G401.6 (cell line): ENCODE measurements at regions not wholly inside any gene's neighbourhood (a gene's known extent, or its start where the extent isn't known, plus 50 kb on each side); places are given as distances from the start of the nearest gene placed in this dataset.
"Not testable (repeated sequence)": the region's sequence is repeated elsewhere in the genome, so short reads cannot be mapped to it uniquely, and the experiment has no call there.

Experiments
- FAIRE-seq: peaks from 2 replicates; lab custom pipeline; 2012; peaks lifted over from hg19 to GRCh38; lab: Jason Lieb, UNC

- no peak for FAIRE-seq
Observed at GRCh38 chr6:85077098-85077497, 312.7 kb upstream of the TBX18 start.

- FAIRE-seq, result not testable (repeated sequence)
Observed at GRCh38 chr6:85071845-85072244, 307.4 kb upstream of the TBX18 start.

- FAIRE-seq, result no peak
Observed at GRCh38 chr6:85069577-85069976, 305.2 kb upstream of the TBX18 start.

GRCh38 chr6:85068221-85068620 is 303.8 kb upstream of the TBX18 start:
- no peak for FAIRE-seq

GRCh38 chr6:85066266-85066665 is 301.9 kb upstream of the TBX18 start:
- no peak for FAIRE-seq

GRCh38 chr6:85065831-85066230 is 301.4 kb upstream of the TBX18 start:
- no peak for FAIRE-seq

GRCh38 chr6:85063611-85064010 is 299.2 kb upstream of the TBX18 start:
- no peak for FAIRE-seq

GRCh38 chr6:85062884-85063283 is 298.5 kb upstream of the TBX18 start:
- no peak for FAIRE-seq

- FAIRE-seq, result no peak
Observed at GRCh38 chr6:85058806-85059205, 294.4 kb upstream of the TBX18 start.

- FAIRE-seq, result no peak
Observed at GRCh38 chr6:85050149-85050548, 285.8 kb upstream of the TBX18 start.

- no peak for FAIRE-seq
Observed at GRCh38 chr6:85049282-85049681, 284.9 kb upstream of the TBX18 start.

GRCh38 chr6:85047818-85048217 is 283.4 kb upstream of the TBX18 start:
- no peak for FAIRE-seq

GRCh38 chr6:85045767-85046166 is 281.4 kb upstream of the TBX18 start:
- FAIRE-seq, result not testable (repeated sequence)

- FAIRE-seq, result no peak
Observed at GRCh38 chr6:85044361-85044760, 280.0 kb upstream of the TBX18 start.

- no peak for FAIRE-seq
Observed at GRCh38 chr6:85041376-85041775, 277.0 kb upstream of the TBX18 start.

GRCh38 chr6:85037221-85037620 is 272.8 kb upstream of the TBX18 start:
- FAIRE-seq, result no peak

GRCh38 chr6:85035766-85036165 is 271.4 kb upstream of the TBX18 start:
- FAIRE-seq, result no peak

- FAIRE-seq, result no peak
Observed at GRCh38 chr6:85033547-85033946, 269.1 kb upstream of the TBX18 start.

GRCh38 chr6:85026021-85026420 is 261.6 kb upstream of the TBX18 start:
- no peak for FAIRE-seq

- no peak for FAIRE-seq
Observed at GRCh38 chr6:85023721-85024120, 259.3 kb upstream of the TBX18 start.

- FAIRE-seq, result no peak
Observed at GRCh38 chr6:85017352-85017751, 253.0 kb upstream of the TBX18 start.

- no peak for FAIRE-seq
Observed at GRCh38 chr6:85016726-85017125, 252.3 kb upstream of the TBX18 start.

- no peak for FAIRE-seq
Observed at GRCh38 chr6:85015396-85015990, 251.1 kb upstream of the TBX18 start.

GRCh38 chr6:85010865-85011264 is 246.5 kb upstream of the TBX18 start:
- FAIRE-seq, result no peak
